ENCODE measurements at regions not wholly inside any gene's neighbourhood (a gene's known extent, or its start where the extent isn't known, plus 50 kb on each side); places are given as distances from the start of the nearest gene placed in this dataset.
"Not testable (repeated sequence)": the region's sequence is repeated elsewhere in the genome, so short reads cannot be mapped to it uniquely, and the experiment has no call there.

- FAIRE-seq: no peak
Observed at GRCh38 chr2:128415779-128416061, 97.1 kb upstream of the HS6ST1 start.

GRCh38 chr2:128416109-128416785, 97.6 kb upstream of the HS6ST1 start:
- FAIRE-seq: no peak

GRCh38 chr2:128416806-128417205, 98.1 kb upstream of the HS6ST1 start:
- no peak for FAIRE-seq

GRCh38 chr2:128417264-128417663, 98.6 kb upstream of the HS6ST1 start:
- FAIRE-seq: not testable (repeated sequence)

- FAIRE-seq: no peak
Observed at GRCh38 chr2:128420131-128420530, 101.5 kb upstream of the HS6ST1 start.

- FAIRE-seq: no peak
Observed at GRCh38 chr2:128420776-128421175, 102.1 kb upstream of the HS6ST1 start.

- no peak for FAIRE-seq
Observed at GRCh38 chr2:128421286-128421685, 102.6 kb upstream of the HS6ST1 start.

GRCh38 chr2:128421861-128422311, 103.2 kb upstream of the HS6ST1 start:
- FAIRE-seq: no peak

- no peak for FAIRE-seq
Observed at GRCh38 chr2:128422571-128422970, 103.9 kb upstream of the HS6ST1 start.

GRCh38 chr2:128423788-128424165, 105.1 kb upstream of the HS6ST1 start:
- no peak for FAIRE-seq

GRCh38 chr2:128424406-128425171, 105.9 kb upstream of the HS6ST1 start:
- no peak for FAIRE-seq

- FAIRE-seq: no peak
Observed at GRCh38 chr2:128425216-128425615, 106.5 kb upstream of the HS6ST1 start.

GRCh38 chr2:128425731-128426620, 107.3 kb upstream of the HS6ST1 start:
- no peak for FAIRE-seq

- FAIRE-seq: no peak
Observed at GRCh38 chr2:128427413-128427755, 108.7 kb upstream of the HS6ST1 start.

- no peak for FAIRE-seq
Observed at GRCh38 chr2:128428415-128428814, 109.7 kb upstream of the HS6ST1 start.

- FAIRE-seq: no peak
Observed at GRCh38 chr2:128432423-128432822, 113.8 kb upstream of the HS6ST1 start.

GRCh38 chr2:128433911-128434550, 115.4 kb upstream of the HS6ST1 start:
- no peak for FAIRE-seq

GRCh38 chr2:128435576-128436478, 117.2 kb upstream of the HS6ST1 start:
- FAIRE-seq: no peak

GRCh38 chr2:128436479-128437203, 118.0 kb upstream of the HS6ST1 start:
- no peak for FAIRE-seq

GRCh38 chr2:128437204-128437565, 118.5 kb upstream of the HS6ST1 start:
- no peak for FAIRE-seq

GRCh38 chr2:128438091-128438490, 119.4 kb upstream of the HS6ST1 start:
- FAIRE-seq: no peak
